Spleen (tissue), 7 donors: ENCODE measurements at regions not wholly inside any gene's neighbourhood (a gene's known extent, or its start where the extent isn't known, plus 50 kb on each side); places are given as distances from the start of the nearest gene placed in this dataset.

ENCODE experiments used
- POLR2A ChIP-seq, 3 donors: fragments of 450-650 bp; IDR thresholded peaks; one replicate each; pipeline ENCODE4 v1.5.1; 2017; ENCODE audit warnings: antibody characterized with exemption in 3 of 3, mild to moderate bottlenecking in 1 of 3
- TF ChIP-seq, protein P1 (sequence below), 11 experiments: fragments of 200-600 bp in 7 of 11; fragments of 450-650 bp in 4 of 11; sonication (generic) in 4 of 11; IDR thresholded peaks in 8 of 11; conservative IDR thresholded peaks in 3 of 11; 1 replicate in 7 of 11; 2 replicates in 4 of 11; pipeline versions ENCODE4 v1.4.0 to v1.8.0; 2016 to 2021; ENCODE audit warnings: antibody characterized with exemption in 11 of 11, inconsistent platforms in 4 of 11, mild to moderate bottlenecking in 1 of 11
- donor health status: DM: no; HTN: no; CAD: no; lungs with moderate emphysema.
- donor health status: DM: no; HTN: no; CAD: no.
- donor health status: DM: no; HTN: no; CAD: no.

DNA sequence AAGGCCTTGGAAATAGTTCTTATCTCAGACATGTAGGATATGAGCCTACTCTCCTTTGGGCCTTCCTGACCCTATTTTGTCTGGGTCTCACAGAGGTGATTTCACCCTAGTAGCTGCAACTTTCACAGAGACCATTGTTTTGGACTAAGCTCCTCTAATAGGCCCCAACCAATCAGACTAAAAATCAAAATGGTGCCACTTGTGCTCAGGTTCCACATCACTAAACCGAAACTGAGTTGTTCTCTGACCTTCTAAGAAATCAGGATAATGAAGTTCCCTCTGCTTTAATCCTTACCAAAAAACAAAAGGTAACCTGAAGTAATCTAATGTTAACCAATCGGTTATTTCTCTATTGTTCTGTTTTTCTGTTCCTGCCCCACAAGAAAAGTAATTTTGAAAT is 143.6 kb downstream of the CD24 start:
- TF ChIP-seq POLR2A (IDR thresholded peaks at IDR 0.05), result no peak
- TF ChIP-seq, protein P1, sequence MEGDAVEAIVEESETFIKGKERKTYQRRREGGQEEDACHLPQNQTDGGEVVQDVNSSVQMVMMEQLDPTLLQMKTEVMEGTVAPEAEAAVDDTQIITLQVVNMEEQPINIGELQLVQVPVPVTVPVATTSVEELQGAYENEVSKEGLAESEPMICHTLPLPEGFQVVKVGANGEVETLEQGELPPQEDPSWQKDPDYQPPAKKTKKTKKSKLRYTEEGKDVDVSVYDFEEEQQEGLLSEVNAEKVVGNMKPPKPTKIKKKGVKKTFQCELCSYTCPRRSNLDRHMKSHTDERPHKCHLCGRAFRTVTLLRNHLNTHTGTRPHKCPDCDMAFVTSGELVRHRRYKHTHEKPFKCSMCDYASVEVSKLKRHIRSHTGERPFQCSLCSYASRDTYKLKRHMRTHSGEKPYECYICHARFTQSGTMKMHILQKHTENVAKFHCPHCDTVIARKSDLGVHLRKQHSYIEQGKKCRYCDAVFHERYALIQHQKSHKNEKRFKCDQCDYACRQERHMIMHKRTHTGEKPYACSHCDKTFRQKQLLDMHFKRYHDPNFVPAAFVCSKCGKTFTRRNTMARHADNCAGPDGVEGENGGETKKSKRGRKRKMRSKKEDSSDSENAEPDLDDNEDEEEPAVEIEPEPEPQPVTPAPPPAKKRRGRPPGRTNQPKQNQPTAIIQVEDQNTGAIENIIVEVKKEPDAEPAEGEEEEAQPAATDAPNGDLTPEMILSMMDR (IDR thresholded peaks at IDR 0.05 in 8 of 11, conservative IDR thresholded peaks at IDR 0.05 in 3 of 11), result no peak
